ENCODE measurements at regions not wholly inside any gene's neighbourhood (a gene's known extent, or its start where the extent isn't known, plus 50 kb on each side); places are given as distances from the start of the nearest gene placed in this dataset.

DNA sequence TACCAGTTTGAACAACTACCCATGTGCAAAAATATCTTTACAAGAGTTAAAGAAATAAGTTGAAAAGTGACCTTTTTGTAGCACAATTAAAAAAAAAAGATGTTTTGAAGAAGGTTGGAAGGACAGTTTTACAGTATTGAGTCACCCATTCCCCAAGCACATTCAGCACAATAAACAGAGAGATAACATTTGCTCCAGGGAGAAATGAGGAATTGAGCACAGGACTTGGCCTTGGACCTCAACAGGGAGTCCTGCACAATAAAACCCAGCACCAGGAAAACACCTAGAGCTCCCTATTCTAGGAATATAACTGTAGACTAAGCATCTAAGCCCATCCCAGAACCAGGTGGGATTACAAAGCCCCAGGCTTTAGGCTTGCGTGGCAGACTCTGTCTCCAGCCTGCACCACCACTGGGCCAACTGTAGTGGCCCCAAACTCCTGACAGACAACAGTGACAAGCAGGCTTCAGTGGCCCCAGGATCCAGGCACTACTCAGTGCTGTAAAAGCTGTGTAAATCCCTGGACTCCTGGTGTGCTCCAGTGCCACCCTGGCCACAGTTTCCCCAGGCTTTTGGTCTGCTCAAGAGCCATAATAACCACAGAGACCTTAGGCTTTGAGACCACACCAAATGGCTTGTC, 857.2 kb downstream of the SLITRK1 start:
- BruUV-seq (replicated peaks), result no TSS peak
- no peaks in the 10 kb centered on the region for H3K36me3 ChIP-seq (ENCODE audit: control insufficient read depth in 2 of 2, insufficient read depth in 2 of 2, low read length in 1 of 2)
- ChIA-PET RAD21 (ENCODE audit: unreplicated experiment) (no interaction called here), POLR2A (no interaction called here), CTCF (no interaction called here), SMC1A (ENCODE audit: uncharacterized antibody, unreplicated experiment) (no interaction called here)
- no peak overlapping the region for H3K4me2 ChIP-seq (ENCODE audit: control insufficient read depth, insufficient read depth)
- no peak for DNase-seq (ENCODE audit: low read depth, low spot score)
- no peaks in the 10 kb centered on the region for H3K79me2 ChIP-seq (ENCODE audit: control insufficient read depth, insufficient read depth, low read length)
- TF ChIP-seq STAT1 (conservative IDR thresholded peaks at IDR 0.05) (no peak), BCL11A (IDR thresholded peaks at IDR 0.05; ENCODE audit: low read depth, low read length) (no peak), KDM1A (IDR thresholded peaks at IDR 0.05; ENCODE audit: borderline replicate concordance) (no peak), NFIC (IDR thresholded peaks at IDR 0.05; ENCODE audit: low read depth, low read length) (no peak), CREM (IDR thresholded peaks at IDR 0.05; ENCODE audit: low read depth) (no peak), ZNF622 (IDR thresholded peaks at IDR 0.05) (no peak), NFYB (IDR thresholded peaks at IDR 0.05; ENCODE audit: insufficient read depth, low read depth, low read length) (no peak), NR2C2 (IDR thresholded peaks at IDR 0.05; ENCODE audit: borderline replicate concordance, control insufficient read depth, insufficient read length, low read depth) (no peak), ZBTB40 (IDR thresholded peaks at IDR 0.05; ENCODE audit: borderline replicate concordance) (no peak), ESRRA (IDR thresholded peaks at IDR 0.05; ENCODE audit: low read length) (no peak), YY1 (IDR thresholded peaks at IDR 0.05; ENCODE audit: low read depth, low read length) (no peak), USF1 (IDR thresholded peaks at IDR 0.05; ENCODE audit: borderline replicate concordance, extremely low read length, insufficient read depth, low read depth, low read length) (no peak), ZBTB33 (IDR thresholded peaks at IDR 0.05) (no peak), EP300 (IDR thresholded peaks at IDR 0.05; ENCODE audit: borderline replicate concordance in 1 of 2, control insufficient read depth in 1 of 2, low read depth in 2 of 2, low read length in 2 of 2) (no peak), RUNX3 (IDR thresholded peaks at IDR 0.05; ENCODE audit: low read length) (no peak), SUZ12 (IDR thresholded peaks at IDR 0.05; ENCODE audit: unreplicated experiment) (no peak), NBN (IDR thresholded peaks at IDR 0.05) (no peak)
- no peak overlapping the region for H3K4me3 ChIP-seq
- no peak overlapping the region for H2AFZ ChIP-seq (ENCODE audit: control insufficient read depth, low read depth, low read length)
- H3K27me3 ChIP-seq (replicated peaks in 1 of 2; ENCODE audit: control insufficient read depth in 2 of 2, insufficient read depth in 2 of 2, low read length in 1 of 2), result no peaks in the 10 kb centered on the region
- no peaks in the 10 kb centered on the region for H3K9me3 ChIP-seq (replicated peaks; ENCODE audit: control insufficient read depth, insufficient read depth, low read length)
- in situ Hi-C loops (cut with MboI), result no loop called here
- no peak overlapping the region for H3K9ac ChIP-seq (ENCODE audit: control insufficient read depth, insufficient read depth, low read length)
- 30% methylated on average over 1 of the region's 1 CpG for WGBS (ENCODE audit: insufficient coverage, insufficient replicate concordance, low lambda C conversion rate, missing lambda C conversion rate)
- H3K27ac ChIP-seq (ENCODE audit: control insufficient read depth, insufficient read depth), result no peak overlapping the region
- no peaks in the 10 kb centered on the region for H3K4me1 ChIP-seq (ENCODE audit: control insufficient read depth, insufficient read depth, low read length)
- intact Hi-C loops (cut with micrococcal nuclease; ENCODE audit: unreplicated experiment), result no loop called here
- no peak for FAIRE-seq
- no peaks in the 10 kb centered on the region for H4K20me1 ChIP-seq (ENCODE audit: control insufficient read depth, insufficient read depth)
- no peak for ATAC-seq

All from GM12878 (cell line).